ENCODE measurements at regions not wholly inside any gene's neighbourhood (a gene's known extent, or its start where the extent isn't known, plus 50 kb on each side); places are given as distances from the start of the nearest gene placed in this dataset.

DNA sequence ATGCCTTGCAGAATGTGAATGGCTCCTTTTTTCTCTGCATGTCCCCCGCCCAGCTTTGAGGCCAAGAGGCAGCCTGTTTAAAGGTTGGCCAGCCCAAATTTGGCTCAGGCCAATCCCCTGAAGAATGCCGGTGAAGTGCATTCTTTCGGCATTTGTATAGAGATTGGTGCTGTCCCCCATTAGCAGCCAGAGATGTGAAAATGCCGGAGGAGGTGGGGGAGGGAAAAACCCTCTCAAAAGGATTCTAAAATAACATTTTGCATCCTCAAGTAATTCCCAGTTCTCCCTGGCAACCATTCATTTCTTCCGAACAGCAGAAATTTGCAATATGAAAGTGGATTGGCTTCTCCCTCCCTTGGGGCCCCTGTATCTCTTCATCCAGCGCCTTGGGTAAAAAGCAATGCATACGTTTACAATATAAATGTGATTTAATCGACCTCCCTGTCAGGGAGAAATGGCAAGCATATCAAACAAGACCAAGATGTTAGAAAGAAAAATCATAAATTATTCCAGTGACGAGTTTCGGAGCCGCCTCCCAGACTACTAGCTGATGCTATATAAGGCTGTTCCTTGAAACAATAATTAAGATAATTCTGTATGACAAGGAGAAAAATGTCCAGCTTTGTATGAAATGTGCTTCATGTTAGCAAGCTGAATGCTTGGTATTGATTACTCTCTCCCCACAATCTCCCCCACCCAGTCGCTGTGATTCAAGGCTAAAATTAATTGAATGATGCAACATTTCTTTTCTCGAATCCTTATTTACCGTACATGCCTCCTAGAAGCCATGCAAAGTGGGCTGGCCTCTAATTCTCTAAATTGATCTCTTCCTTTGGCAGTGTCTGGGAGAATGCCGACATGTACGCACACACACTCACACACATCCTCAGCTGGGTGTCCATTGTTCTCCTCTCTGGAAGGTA, 323.7 kb downstream of the RPS24 start:
- no peak for DNase-seq (ENCODE audit: low read depth)
- TF ChIP-seq, protein P1, sequence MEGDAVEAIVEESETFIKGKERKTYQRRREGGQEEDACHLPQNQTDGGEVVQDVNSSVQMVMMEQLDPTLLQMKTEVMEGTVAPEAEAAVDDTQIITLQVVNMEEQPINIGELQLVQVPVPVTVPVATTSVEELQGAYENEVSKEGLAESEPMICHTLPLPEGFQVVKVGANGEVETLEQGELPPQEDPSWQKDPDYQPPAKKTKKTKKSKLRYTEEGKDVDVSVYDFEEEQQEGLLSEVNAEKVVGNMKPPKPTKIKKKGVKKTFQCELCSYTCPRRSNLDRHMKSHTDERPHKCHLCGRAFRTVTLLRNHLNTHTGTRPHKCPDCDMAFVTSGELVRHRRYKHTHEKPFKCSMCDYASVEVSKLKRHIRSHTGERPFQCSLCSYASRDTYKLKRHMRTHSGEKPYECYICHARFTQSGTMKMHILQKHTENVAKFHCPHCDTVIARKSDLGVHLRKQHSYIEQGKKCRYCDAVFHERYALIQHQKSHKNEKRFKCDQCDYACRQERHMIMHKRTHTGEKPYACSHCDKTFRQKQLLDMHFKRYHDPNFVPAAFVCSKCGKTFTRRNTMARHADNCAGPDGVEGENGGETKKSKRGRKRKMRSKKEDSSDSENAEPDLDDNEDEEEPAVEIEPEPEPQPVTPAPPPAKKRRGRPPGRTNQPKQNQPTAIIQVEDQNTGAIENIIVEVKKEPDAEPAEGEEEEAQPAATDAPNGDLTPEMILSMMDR (IDR thresholded peaks at IDR 0.05; ENCODE audit: insufficient read depth, low read depth, low read length, missing control alignments) = no peak
- H3K4me3 ChIP-seq (ENCODE audit: low read depth, low read length) = no peak overlapping the region

DNA sequence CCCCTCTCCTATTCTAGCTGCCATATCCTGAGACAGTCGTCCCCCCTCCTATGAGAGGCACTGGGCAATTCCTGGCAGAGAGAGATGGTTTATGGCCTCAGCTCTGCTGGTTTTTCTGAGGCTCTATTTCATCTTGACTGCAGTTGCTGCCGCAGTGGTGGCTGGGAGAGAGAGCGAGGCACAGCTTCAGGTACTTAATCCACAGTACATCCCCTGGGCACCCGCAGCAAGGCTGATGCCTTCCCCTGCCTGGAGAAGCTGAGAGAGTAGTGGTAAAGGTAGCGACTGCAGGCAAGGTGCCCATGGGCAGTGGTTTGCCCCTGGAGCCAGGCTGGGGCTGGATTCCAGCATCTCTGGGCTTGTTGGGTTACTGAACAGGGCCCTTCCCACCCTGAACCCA, 324.7 kb downstream of the RPS24 start:
- no peak overlapping the region for H3K4me3 ChIP-seq (ENCODE audit: low read depth, low read length)
- TF ChIP-seq, protein P1 (IDR thresholded peaks at IDR 0.05; ENCODE audit: insufficient read depth, low read depth, low read length, missing control alignments) = no peak

DNA sequence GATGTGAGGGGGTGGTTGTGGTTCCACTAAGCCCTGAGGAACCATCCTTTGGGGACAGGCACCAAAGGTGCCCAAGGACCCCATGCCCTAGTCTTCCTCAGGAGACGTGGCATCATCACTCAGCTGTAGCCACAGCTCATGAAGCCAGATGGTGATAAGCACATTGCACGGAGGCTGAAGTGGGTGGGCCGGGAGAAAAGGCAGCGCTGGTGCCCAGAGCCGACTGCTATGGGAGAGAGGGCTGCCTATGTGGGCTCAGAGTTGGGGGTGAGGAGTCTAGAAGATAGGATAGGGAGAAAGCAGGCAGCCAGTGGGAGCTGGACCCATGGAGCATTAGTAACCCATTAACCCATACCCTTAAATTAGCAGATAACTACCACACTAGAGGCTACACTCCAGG, 325.3 kb downstream of the RPS24 start:
- TF ChIP-seq, protein P1 (IDR thresholded peaks at IDR 0.05; ENCODE audit: insufficient read depth, low read depth, low read length, missing control alignments) = no peak
- DNase-seq (ENCODE audit: low read depth) = no peak
- H3K4me3 ChIP-seq (ENCODE audit: low read depth, low read length) = no peak overlapping the region

More for the DNA sequence above, 324.7 kb downstream of the RPS24 start:
- no peak for DNase-seq (ENCODE audit: low read depth)

DNA sequence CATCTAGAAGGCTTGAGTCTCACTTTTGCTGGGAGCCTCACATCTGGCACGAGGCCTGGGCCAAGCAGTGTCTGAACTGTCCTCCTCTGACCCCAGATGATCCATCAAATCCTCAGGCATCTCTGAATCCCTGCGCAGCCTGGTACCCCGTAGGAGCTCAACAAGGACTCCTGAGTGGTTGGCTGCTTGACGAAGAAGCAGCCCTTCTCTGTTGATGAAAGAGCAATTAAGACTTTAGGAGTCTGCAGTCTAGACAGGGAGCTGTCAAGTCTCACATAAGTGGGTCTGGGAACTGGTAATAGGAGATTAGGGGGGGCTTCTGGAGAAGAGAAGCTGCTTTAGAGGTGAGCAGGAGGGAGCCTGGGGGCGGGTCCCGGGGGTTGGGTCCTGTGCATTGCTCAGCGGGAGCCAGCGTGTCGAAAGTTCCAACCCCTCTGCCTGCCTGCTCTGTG, 326.0 kb downstream of the RPS24 start:
- TF ChIP-seq, protein P1 (IDR thresholded peaks at IDR 0.05; ENCODE audit: insufficient read depth, low read depth, low read length, missing control alignments) = no peak
- DNase-seq (ENCODE audit: low read depth) = no peak
- H3K4me3 ChIP-seq (ENCODE audit: low read depth, low read length) = no peak overlapping the region

DNA sequence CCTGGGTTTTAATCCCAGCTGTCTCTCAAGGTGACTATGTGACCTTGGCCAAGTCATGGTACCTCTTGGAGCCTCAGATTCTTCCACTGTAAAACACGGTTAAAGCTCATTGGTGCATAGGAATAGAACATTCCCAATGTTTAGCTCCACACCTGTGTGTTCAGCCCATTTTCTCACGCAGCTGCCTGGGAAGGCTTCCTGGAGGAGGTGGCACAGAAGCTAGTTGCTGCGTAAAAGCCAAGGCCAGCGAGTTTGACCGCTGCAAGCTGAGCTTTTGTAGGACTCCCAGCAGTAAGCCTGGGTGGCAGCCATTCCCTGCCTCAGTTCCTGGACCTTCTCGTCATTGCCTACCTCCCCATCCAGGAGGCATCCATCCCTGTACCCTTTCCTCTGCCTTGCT, 326.6 kb downstream of the RPS24 start:
- no peak for DNase-seq (ENCODE audit: low read depth)
- TF ChIP-seq, protein P1 (IDR thresholded peaks at IDR 0.05; ENCODE audit: insufficient read depth, low read depth, low read length, missing control alignments) = no peak
- H3K4me3 ChIP-seq (ENCODE audit: low read depth, low read length) = no peak overlapping the region

DNA sequence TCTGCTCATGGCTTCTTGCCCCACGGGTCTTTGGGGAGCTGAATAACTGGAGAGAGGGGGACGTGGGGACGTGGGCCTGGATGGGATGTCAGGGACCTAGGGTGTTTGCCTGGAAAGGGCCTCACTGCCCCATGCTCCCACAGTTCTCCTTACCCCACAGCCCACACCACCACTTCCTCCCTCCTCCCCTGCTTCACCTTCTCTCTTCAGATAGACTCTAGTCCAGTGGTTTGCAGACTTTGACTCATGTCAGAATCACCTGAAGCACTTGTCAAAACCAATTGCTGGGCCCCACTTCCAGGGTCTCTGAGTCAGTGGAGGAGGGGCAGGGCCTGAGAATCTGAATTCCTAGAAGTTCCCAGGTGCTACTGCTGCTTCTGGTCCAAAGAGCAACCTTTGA, 327.4 kb downstream of the RPS24 start:
- no peak overlapping the region for H3K4me3 ChIP-seq (ENCODE audit: low read depth, low read length)
- no peak for DNase-seq (ENCODE audit: low read depth)
- TF ChIP-seq, protein P1 (IDR thresholded peaks at IDR 0.05; ENCODE audit: insufficient read depth, low read depth, low read length, missing control alignments) = no peak

Data from GM12865 (cell line).